ENCODE measurements at regions not wholly inside any gene's neighbourhood (a gene's known extent, or its start where the extent isn't known, plus 50 kb on each side); places are given as distances from the start of the nearest gene placed in this dataset.

- peaks cover 13% of the 10 kb centered on the region for H3K9me3 Mint-ChIP-seq (ENCODE audit: unreplicated experiment)
- DNase-seq (ENCODE audit: extremely low spot score, unreplicated experiment): no peak
- no peak for TF ChIP-seq CTCF (IDR thresholded peaks at IDR 0.05)
- peaks cover 9% of the 10 kb centered on the region for H3K4me1 Mint-ChIP-seq (ENCODE audit: unreplicated experiment)
- H3K36me3 Mint-ChIP-seq (ENCODE audit: unreplicated experiment): no peaks in the 10 kb centered on the region
- H3K27ac Mint-ChIP-seq (ENCODE audit: unreplicated experiment): no peak overlapping the region
- no peak overlapping the region for H3K4me3 Mint-ChIP-seq (ENCODE audit: unreplicated experiment)
- H3K27me3 Mint-ChIP-seq (ENCODE audit: unreplicated experiment): no peaks in the 10 kb centered on the region
These were observed 327.7 kb upstream of the IL12A start for GRCh38 chr3:159660901-159661300.

DNA sequence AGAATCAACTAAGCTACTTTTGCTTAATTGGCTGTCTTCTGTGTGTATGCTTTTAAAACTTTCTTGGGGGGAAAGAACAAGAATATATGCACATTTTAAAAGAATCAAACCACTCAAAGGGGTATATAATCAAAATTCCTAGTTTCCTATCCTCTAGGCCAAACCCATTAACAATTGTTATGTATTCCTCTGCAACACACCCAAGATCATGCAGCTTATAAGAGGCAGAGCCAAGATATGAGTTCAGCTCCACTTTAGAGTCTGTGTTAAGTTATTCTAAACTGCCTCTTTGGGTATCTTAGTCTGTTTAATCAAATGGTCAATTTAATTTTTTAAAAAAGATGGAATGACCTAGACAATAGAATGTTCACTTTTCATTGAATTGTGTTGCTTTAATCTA, 326.1 kb upstream of the IL12A start:
- no peak for TF ChIP-seq CTCF (IDR thresholded peaks at IDR 0.05)
- Mint-ChIP-seq H3K36me3 (ENCODE audit: unreplicated experiment) (no peaks in the 10 kb centered on the region), H3K27me3 (ENCODE audit: unreplicated experiment) (no peaks in the 10 kb centered on the region), H3K4me1 (ENCODE audit: unreplicated experiment) (peaks cover 9% of the 10 kb centered on the region), H3K27ac (ENCODE audit: unreplicated experiment) (no peak overlapping the region), H3K4me3 (ENCODE audit: unreplicated experiment) (no peak overlapping the region), H3K9me3 (ENCODE audit: unreplicated experiment) (peaks cover 13% of the 10 kb centered on the region)
- no peak for DNase-seq (ENCODE audit: extremely low spot score, unreplicated experiment)

GRCh38 chr3:159664006-159664405, 324.6 kb upstream of the IL12A start:
- peaks cover 13% of the 10 kb centered on the region for H3K9me3 Mint-ChIP-seq (ENCODE audit: unreplicated experiment)
- H3K4me3 Mint-ChIP-seq (ENCODE audit: unreplicated experiment): no peak overlapping the region
- H3K27me3 Mint-ChIP-seq (ENCODE audit: unreplicated experiment): no peaks in the 10 kb centered on the region
- no peaks in the 10 kb centered on the region for H3K36me3 Mint-ChIP-seq (ENCODE audit: unreplicated experiment)
- no peak overlapping the region for H3K27ac Mint-ChIP-seq (ENCODE audit: unreplicated experiment)
- peaks cover 16% of the 10 kb centered on the region for H3K4me1 Mint-ChIP-seq (ENCODE audit: unreplicated experiment)
- no peak for DNase-seq (ENCODE audit: extremely low spot score, unreplicated experiment)
- TF ChIP-seq CTCF (IDR thresholded peaks at IDR 0.05): no peak

GRCh38 chr3:159664653-159665052, 324.0 kb upstream of the IL12A start:
- DNase-seq (ENCODE audit: extremely low spot score, unreplicated experiment): no peak
- peaks cover 13% of the 10 kb centered on the region for H3K9me3 Mint-ChIP-seq (ENCODE audit: unreplicated experiment)
- no peak for TF ChIP-seq CTCF (IDR thresholded peaks at IDR 0.05)

DNA sequence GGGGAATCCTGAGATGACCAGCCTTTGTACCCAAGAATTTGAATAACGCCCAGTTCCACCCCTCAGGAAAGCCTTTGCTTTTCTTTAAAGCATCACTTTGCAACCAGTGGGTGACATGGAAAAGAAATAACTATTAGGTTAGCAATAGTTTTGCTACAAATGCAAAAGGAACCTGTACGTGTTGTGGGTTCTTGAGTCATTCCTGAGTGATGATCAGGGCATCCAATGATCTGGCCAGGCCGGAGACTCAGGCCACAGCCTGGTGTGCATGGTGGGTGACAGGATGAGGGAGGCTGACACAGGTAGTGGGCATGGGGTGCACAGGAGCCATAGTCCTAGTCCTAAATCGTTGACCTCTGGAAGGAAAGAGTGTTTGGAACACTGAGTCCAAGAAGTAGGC, 321.4 kb upstream of the IL12A start:
- no peak overlapping the region for H3K4me3 Mint-ChIP-seq (ENCODE audit: unreplicated experiment)
- no peak for TF ChIP-seq CTCF (IDR thresholded peaks at IDR 0.05)
- no peak for DNase-seq (ENCODE audit: extremely low spot score, unreplicated experiment)
- H3K4me1 Mint-ChIP-seq (ENCODE audit: unreplicated experiment): peaks cover 19% of the 10 kb centered on the region
- no peaks in the 10 kb centered on the region for H3K36me3 Mint-ChIP-seq (ENCODE audit: unreplicated experiment)
- H3K27ac Mint-ChIP-seq (ENCODE audit: unreplicated experiment): no peak overlapping the region
- H3K9me3 Mint-ChIP-seq (ENCODE audit: unreplicated experiment): peaks cover 8% of the 10 kb centered on the region
- H3K27me3 Mint-ChIP-seq (ENCODE audit: unreplicated experiment): no peaks in the 10 kb centered on the region

More at GRCh38 chr3:159664653-159665052, 324.0 kb upstream of the IL12A start:
- no peak overlapping the region for H3K27ac Mint-ChIP-seq (ENCODE audit: unreplicated experiment)
- H3K4me1 Mint-ChIP-seq (ENCODE audit: unreplicated experiment): peaks cover 19% of the 10 kb centered on the region
- no peak overlapping the region for H3K4me3 Mint-ChIP-seq (ENCODE audit: unreplicated experiment)
- no peaks in the 10 kb centered on the region for H3K27me3 Mint-ChIP-seq (ENCODE audit: unreplicated experiment)
- no peaks in the 10 kb centered on the region for H3K36me3 Mint-ChIP-seq (ENCODE audit: unreplicated experiment)
